Ascending aorta (tissue), 2 donors: ENCODE measurements at regions not wholly inside any gene's neighbourhood (a gene's known extent, or its start where the extent isn't known, plus 50 kb on each side); places are given as distances from the start of the nearest gene placed in this dataset.

Experiments
- DNase-seq, 2 donors: peaks; one replicate each; pipeline ENCODE4 v3.0.0-alpha.2; 2019; ENCODE audit warnings: low spot score in 2 of 2
- H3K27ac ChIP-seq, 2 donors: fragments of 200-600 bp; sonication (generic); one replicate each; pipeline ENCODE4 v1.5.1; 2016 to 2017; ENCODE audit warnings: mild to moderate bottlenecking in 1 of 2
- H3K27me3 ChIP-seq: fragments of 200-600 bp; sonication (generic); one replicate; pipeline ENCODE4 v1.5.1; 2017
- H3K36me3 ChIP-seq, 2 donors: fragments of 200-600 bp; sonication (generic); one replicate each; pipeline ENCODE4 v1.5.1; 2016
- H3K4me1 ChIP-seq, 2 donors: fragments of 200-600 bp; sonication (generic); one replicate each; pipeline ENCODE4 v1.5.1; 2016 to 2017; ENCODE audit warnings: mild to moderate bottlenecking in 1 of 2
- H3K4me3 ChIP-seq, 2 donors: fragments of 200-600 bp; sonication (generic); one replicate each; pipeline ENCODE4 v1.5.1; 2016 to 2017; ENCODE audit warnings: mild to moderate bottlenecking in 1 of 2
- H3K9me3 ChIP-seq, 2 donors: fragments of 200-600 bp; sonication (generic); one replicate each; pipeline ENCODE4 v1.5.1; 2016
- CTCF ChIP-seq, 3 experiments: fragments of 200-600 bp in 2 of 3; fragments of 450-650 bp in 1 of 3; sonication (generic) in 2 of 3; IDR thresholded peaks; one replicate each; pipeline ENCODE4 v1.5.1; 2016 to 2019; ENCODE audit warnings: antibody characterized with exemption in 3 of 3, mild to moderate bottlenecking in 1 of 3, moderate library complexity in 1 of 3
- intact Hi-C: fragments of 100-400 bp; cut with DNase I; formaldehyde crosslinking; loops from one replicate; pipeline ENCODE4 v1.15.1; 2023

- Histone ChIP-seq H3K36me3 (no peaks in the 10 kb centered on the region), H3K9me3 (no peaks in the 10 kb centered on the region), H3K4me1 (no peaks in the 10 kb centered on the region), H3K4me3 (no peak overlapping the region), H3K27me3 (no peaks in the 10 kb centered on the region), H3K27ac (no peak overlapping the region)
- DNase-seq = no peak
- TF ChIP-seq CTCF (IDR thresholded peaks at IDR 0.05) = no peak
- intact Hi-C loops = no loop called here
Measured at GRCh38 chr18:78156466-78156865, 823.2 kb upstream of the SALL3 start.

- no peaks in the 10 kb centered on the region for H3K4me1 ChIP-seq
- H3K36me3 ChIP-seq = no peaks in the 10 kb centered on the region
- no peak for TF ChIP-seq CTCF (IDR thresholded peaks at IDR 0.05)
- H3K27me3 ChIP-seq = no peaks in the 10 kb centered on the region
- no peak overlapping the region for H3K27ac ChIP-seq
- no peak for DNase-seq
- no peak overlapping the region for H3K4me3 ChIP-seq
- intact Hi-C loops = no loop called here
- no peaks in the 10 kb centered on the region for H3K9me3 ChIP-seq
Measured at GRCh38 chr18:78158943-78159342, 820.7 kb upstream of the SALL3 start.

GRCh38 chr18:78159397-78159796, 820.2 kb upstream of the SALL3 start:
- DNase-seq = no peak
- H3K4me3 ChIP-seq = no peak overlapping the region
- intact Hi-C loops = no loop called here
- H3K36me3 ChIP-seq = no peaks in the 10 kb centered on the region
- no peaks in the 10 kb centered on the region for H3K4me1 ChIP-seq
- TF ChIP-seq CTCF (IDR thresholded peaks at IDR 0.05) = no peak
- no peak overlapping the region for H3K27ac ChIP-seq
- no peaks in the 10 kb centered on the region for H3K27me3 ChIP-seq
- H3K9me3 ChIP-seq = no peaks in the 10 kb centered on the region

GRCh38 chr18:78160961-78161656, 818.5 kb upstream of the SALL3 start:
- Histone ChIP-seq H3K4me1 (no peaks in the 10 kb centered on the region), H3K27me3 (no peaks in the 10 kb centered on the region), H3K27ac (no peak overlapping the region), H3K9me3 (no peaks in the 10 kb centered on the region), H3K4me3 (no peak overlapping the region), H3K36me3 (no peaks in the 10 kb centered on the region)
- DNase-seq = no peak
- intact Hi-C loops = no loop called here
- no peak for TF ChIP-seq CTCF (IDR thresholded peaks at IDR 0.05)

- no peak for DNase-seq
- Histone ChIP-seq H3K4me3 (no peak overlapping the region), H3K27me3 (no peaks in the 10 kb centered on the region), H3K27ac (no peak overlapping the region), H3K9me3 (no peaks in the 10 kb centered on the region), H3K4me1 (no peaks in the 10 kb centered on the region), H3K36me3 (no peaks in the 10 kb centered on the region)
- TF ChIP-seq CTCF (IDR thresholded peaks at IDR 0.05) = no peak
- intact Hi-C loops = no loop called here
Measured at GRCh38 chr18:78165525-78165924, 814.1 kb upstream of the SALL3 start.

- no peak for TF ChIP-seq CTCF (IDR thresholded peaks at IDR 0.05)
- Histone ChIP-seq H3K4me1 (no peaks in the 10 kb centered on the region), H3K27me3 (no peaks in the 10 kb centered on the region), H3K36me3 (no peaks in the 10 kb centered on the region), H3K27ac (no peak overlapping the region), H3K9me3 (no peaks in the 10 kb centered on the region), H3K4me3 (no peak overlapping the region)
- intact Hi-C loops = no loop called here
- DNase-seq = no peak
Measured at GRCh38 chr18:78168526-78168925, 811.1 kb upstream of the SALL3 start.
